GM12878 (cell line): ENCODE measurements at regions not wholly inside any gene's neighbourhood (a gene's known extent, or its start where the extent isn't known, plus 50 kb on each side); places are given as distances from the start of the nearest gene placed in this dataset.
"Not testable (repeated sequence)": the region's sequence is repeated elsewhere in the genome, so short reads cannot be mapped to it uniquely, and the experiment has no call there.

Source experiments
- ATF3 ChIP-seq: IDR thresholded peaks from 2 replicates; pipeline ENCODE4 v1.6.1; 2011; ENCODE audit warnings: low read depth, mild to moderate bottlenecking, low read length, moderate library complexity, borderline replicate concordance; ENCODE audit errors: extremely low read depth
- BACH1 ChIP-seq: fragments of 450-650 bp; IDR thresholded peaks from 2 replicates; pipeline ENCODE4 v1.6.1; 2017; ENCODE audit warnings: mild to moderate bottlenecking, borderline replicate concordance
- CTCF ChIP-seq, 3 experiments: IDR thresholded peaks in 2 of 3; conservative IDR thresholded peaks in 1 of 3; 2 replicates each; pipeline ENCODE4 v1.5.1; 2011; ENCODE audit warnings: low read depth in 3 of 3, low read length in 3 of 3, mild to moderate bottlenecking in 3 of 3, control low read depth in 2 of 3, moderate library complexity in 2 of 3, inconsistent platforms in 1 of 3, mixed read lengths in 1 of 3; ENCODE audit not compliant: control insufficient read depth in 2 of 3, insufficient read depth in 1 of 3; ENCODE audit errors: extremely low read depth in 1 of 3
- DPF2 ChIP-seq: fragments of 450-650 bp; IDR thresholded peaks from 2 replicates; pipeline ENCODE4 v1.6.1; 2017; ENCODE audit warnings: mild to moderate bottlenecking
- EGR1 ChIP-seq, 2 experiments: IDR thresholded peaks; 1 replicate in 1 of 2; 2 replicates in 1 of 2; pipeline ENCODE4 v1.6.1; 2011 to 2012; ENCODE audit warnings: low read depth in 2 of 2, low read length in 2 of 2, borderline replicate concordance in 1 of 2, mild to moderate bottlenecking in 1 of 2, moderate library complexity in 1 of 2
- EZH2 ChIP-seq: IDR thresholded peaks from 2 replicates; pipeline ENCODE4 v1.6.1; 2012; ENCODE audit warnings: low read depth, mild to moderate bottlenecking, control low read depth, inconsistent platforms, low read length, borderline replicate concordance; ENCODE audit not compliant: control insufficient read depth
- HDGF ChIP-seq: fragments of 450-650 bp; IDR thresholded peaks from 2 replicates; pipeline ENCODE4 v1.6.1; 2016; ENCODE audit warnings: antibody characterized with exemption
- MEF2B ChIP-seq: fragments of 450-650 bp; IDR thresholded peaks from 2 replicates; pipeline ENCODE4 v1.6.1; 2018; ENCODE audit warnings: mild to moderate bottlenecking, moderate library complexity; ENCODE audit not compliant: partially characterized antibody, poor library complexity, severe bottlenecking
- NKRF ChIP-seq: fragments of 450-650 bp; conservative IDR thresholded peaks from 2 replicates; pipeline ENCODE4 v1.6.1; 2017; ENCODE audit warnings: mild to moderate bottlenecking, moderate library complexity
- RAD51 ChIP-seq: fragments of 450-650 bp; IDR thresholded peaks from 2 replicates; pipeline ENCODE4 v1.6.1; 2016; ENCODE audit warnings: moderate library complexity, mild to moderate bottlenecking, inconsistent platforms
- SREBF2 ChIP-seq: IDR thresholded peaks from 2 replicates; pipeline ENCODE4 v1.6.1; 2012; ENCODE audit warnings: mild to moderate bottlenecking, low read length
- SRF ChIP-seq, 2 experiments: IDR thresholded peaks; 2 replicates each; pipeline ENCODE4 v1.6.1; 2011; ENCODE audit warnings: low read depth in 2 of 2, low read length in 2 of 2, mild to moderate bottlenecking in 1 of 2, moderate library complexity in 1 of 2
- TARDBP ChIP-seq: IDR thresholded peaks from 2 replicates; pipeline ENCODE4 v1.6.1; 2016; ENCODE audit warnings: borderline replicate concordance
- USF2 ChIP-seq: IDR thresholded peaks from 2 replicates; pipeline ENCODE4 v1.6.1; 2011; ENCODE audit warnings: low read depth, low read length, improper control_type of control experiment, borderline replicate concordance

- not testable (repeated sequence) for TF ChIP-seq EGR1 (IDR thresholded peaks at IDR 0.05; ENCODE audit: borderline replicate concordance in 1 of 2, low read depth in 2 of 2, low read length in 2 of 2); SREBF2; CTCF (IDR thresholded peaks at IDR 0.05 in 2 of 3, conservative IDR thresholded peaks at IDR 0.05 in 1 of 3; ENCODE audit: control insufficient read depth in 2 of 3, extremely low read depth in 1 of 3, insufficient read depth in 1 of 3, low read depth in 3 of 3, low read length in 3 of 3); NKRF; EZH2; SRF (IDR thresholded peaks at IDR 0.05; ENCODE audit: low read depth in 2 of 2, low read length in 2 of 2); TARDBP; USF2; MEF2B; RAD51; ATF3; DPF2; BACH1; HDGF
These were observed 401.5 kb upstream of the MAGEC2 start for GRCh38 chrX:142606629-142607028.
